AG04450 (cell line): ENCODE measurements at regions not wholly inside any gene's neighbourhood (a gene's known extent, or its start where the extent isn't known, plus 50 kb on each side); places are given as distances from the start of the nearest gene placed in this dataset.

ENCODE experiments used
- CTCF ChIA-PET: fragments of 300-600, 350-600 bp; formaldehyde crosslinking; extraction: SDS; loops from one replicate; lab custom pipeline; 2022; ENCODE audit warnings: antibody characterized with exemption, inconsistent platforms; lab: Charles Lee
- POLR2A ChIA-PET: fragments of 350-600 bp; formaldehyde crosslinking; extraction: SDS; loops from one replicate; lab custom pipeline; 2021; ENCODE audit warnings: antibody characterized with exemption, inconsistent platforms; lab: Yijun Ruan, JAX
- DNase-seq: peaks from one replicate; pipeline ENCODE4 v3.0.0-alpha.2; 2011; ENCODE audit warnings: low read depth, low spot score
- H3K27ac ChIP-seq: one replicate; pipeline ENCODE4 v1.5.1; 2012; ENCODE audit warnings: low read depth, low read length, control low read depth
- H3K27me3 ChIP-seq: one replicate; pipeline ENCODE4 v1.6.0; 2012; ENCODE audit warnings: low read length; ENCODE audit not compliant: control insufficient read depth, insufficient read depth
- H3K4me3 ChIP-seq: 2 replicates; pipeline ENCODE4 v1.5.1; 2011; ENCODE audit warnings: mild to moderate bottlenecking, low read depth, low read length, control low read depth
- H3K9me3 ChIP-seq: 2 replicates; pipeline ENCODE4 v1.5.1; 2012; ENCODE audit warnings: low read length; ENCODE audit not compliant: control insufficient read depth, insufficient read depth
- CTCF ChIP-seq: IDR thresholded peaks from 2 replicates; pipeline ENCODE4 v1.5.1; 2011; ENCODE audit warnings: low read depth, low read length, control low read depth, inconsistent platforms

GRCh38 chr3:78424656-78425055 is 1343.1 kb downstream of the ROBO1 start:
- DNase-seq = no peak
- TF ChIP-seq CTCF = no peak
- Histone ChIP-seq H3K4me3 (no peak overlapping the region), H3K27me3 (no peaks in the 10 kb centered on the region), H3K27ac (no peak overlapping the region), H3K9me3 (no peaks in the 10 kb centered on the region)
- ChIA-PET POLR2A (no interaction called here), CTCF (no interaction called here)

- no peaks in the 10 kb centered on the region for H3K9me3 ChIP-seq
- ChIA-PET CTCF (no interaction called here), POLR2A (no interaction called here)
- no peak for TF ChIP-seq CTCF
- no peaks in the 10 kb centered on the region for H3K27me3 ChIP-seq
- no peak overlapping the region for H3K27ac ChIP-seq
- DNase-seq = no peak
- no peak overlapping the region for H3K4me3 ChIP-seq
These were observed 1341.3 kb downstream of the ROBO1 start for GRCh38 chr3:78426454-78426853.

GRCh38 chr3:78427303-78427702 is 1340.5 kb downstream of the ROBO1 start:
- ChIA-PET CTCF (no interaction called here), POLR2A (no interaction called here)
- Histone ChIP-seq H3K27me3 (no peaks in the 10 kb centered on the region), H3K27ac (no peak overlapping the region), H3K9me3 (no peaks in the 10 kb centered on the region), H3K4me3 (no peak overlapping the region)
- TF ChIP-seq CTCF = no peak
- no peak for DNase-seq

GRCh38 chr3:78430741-78431140 is 1337.1 kb downstream of the ROBO1 start:
- ChIA-PET CTCF (no interaction called here), POLR2A (no interaction called here)
- H3K27ac ChIP-seq = no peak overlapping the region
- no peak for DNase-seq
- H3K4me3 ChIP-seq = no peak overlapping the region
- no peak for TF ChIP-seq CTCF
- no peaks in the 10 kb centered on the region for H3K27me3 ChIP-seq
- H3K9me3 ChIP-seq = no peaks in the 10 kb centered on the region

- POLR2A ChIA-PET = no interaction called here
- no peak for DNase-seq
- CTCF ChIA-PET = interaction anchor here (0.5 kb wide), 1 partner anchor 518 kb away, joined by 3 read pairs; no protein-coding TSS in a partner anchor
- H3K27me3 ChIP-seq = no peaks in the 10 kb centered on the region
- TF ChIP-seq CTCF = no peak
- no peak overlapping the region for H3K27ac ChIP-seq
- no peak overlapping the region for H3K4me3 ChIP-seq
- H3K9me3 ChIP-seq = no peaks in the 10 kb centered on the region
These were observed 1333.0 kb downstream of the ROBO1 start for GRCh38 chr3:78434801-78435200.
